K562 (cell line): ENCODE measurements at regions not wholly inside any gene's neighbourhood (a gene's known extent, or its start where the extent isn't known, plus 50 kb on each side); places are given as distances from the start of the nearest gene placed in this dataset.

Experiments used
- EZH2 ChIP-seq: IDR thresholded peaks from 2 replicates; pipeline ENCODE4 v1.6.1; 2012; ENCODE audit warnings: low read depth, mild to moderate bottlenecking, inconsistent platforms, low read length, borderline replicate concordance
- LARP7 ChIP-seq: fragments of 450-650 bp; IDR thresholded peaks from 2 replicates; pipeline ENCODE4 v1.6.1; 2016
- POLR2AphosphoS5 ChIP-seq: IDR thresholded peaks from 2 replicates; pipeline ENCODE4 v1.6.1; 2011; ENCODE audit warnings: mild to moderate bottlenecking, low read depth, low read length, moderate library complexity; ENCODE audit not compliant: control insufficient read depth, insufficient read depth
- ZKSCAN8 ChIP-seq: fragments of 200-800 bp; sonication (Bioruptor generic); IDR thresholded peaks from 2 replicates; pipeline ENCODE4 v1.6.1; 2016; ENCODE audit warnings: missing genetic modification characterization, missing compliant biosample characterization
- TF ChIP-seq, protein P1 (sequence below), 2 experiments: fragments of 450-650 bp; formaldehyde crosslinking in 1 of 2; IDR thresholded peaks; 2 replicates each; pipeline versions ENCODE4 v1.4.0 to v1.6.1; 2014 to 2020; ENCODE audit warnings: mild to moderate bottlenecking in 2 of 2, borderline replicate concordance in 1 of 2, low read depth in 1 of 2
- TF ChIP-seq, protein P2 (sequence below), 2 experiments: fragments of 450-650 bp; IDR thresholded peaks; 2 replicates each; pipeline ENCODE4 v1.6.1; 2018; ENCODE audit warnings: mild to moderate bottlenecking in 2 of 2, low read depth in 1 of 2; ENCODE audit not compliant: partially characterized antibody in 2 of 2
- TF ChIP-seq, protein P3 (sequence below), 3 experiments: IDR thresholded peaks in 2 of 3; conservative IDR thresholded peaks in 1 of 3; 2 replicates each; pipeline ENCODE4 v1.5.1; 2011 to 2012; ENCODE audit warnings: low read length in 3 of 3, mild to moderate bottlenecking in 3 of 3, control low read depth in 2 of 3, improper control_type of control experiment in 1 of 3, inconsistent platforms in 1 of 3, low read depth in 1 of 3, mixed read lengths in 1 of 3, moderate library complexity in 1 of 3; ENCODE audit not compliant: insufficient read depth in 2 of 3
- TF ChIP-seq, protein P4 (sequence below): fragments of 450-650 bp; conservative IDR thresholded peaks from 2 replicates; pipeline ENCODE4 v1.6.1; 2016; ENCODE audit warnings: missing genetic modification characterization, low read depth, mild to moderate bottlenecking, missing compliant biosample characterization, moderate library complexity

DNA sequence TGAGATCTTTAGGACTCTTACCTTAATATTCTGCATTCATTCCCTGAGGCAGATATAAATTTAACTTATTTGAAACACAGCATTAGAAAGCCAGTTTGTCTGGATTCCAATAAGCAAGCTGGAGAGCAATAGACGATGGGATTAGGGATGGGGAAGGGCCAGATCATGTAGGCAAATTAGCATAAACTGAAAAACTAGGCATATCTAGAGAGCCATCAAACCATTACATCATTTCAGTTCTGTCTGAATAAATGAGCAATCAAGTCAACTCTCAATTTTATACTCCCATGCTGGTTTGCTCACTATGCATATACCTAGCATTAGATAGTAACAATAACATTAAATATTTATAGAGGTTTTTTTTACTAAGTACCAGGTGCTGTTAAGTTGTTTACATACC, 583.6 kb upstream of the LRRN3 start:
- TF ChIP-seq, protein P1, sequence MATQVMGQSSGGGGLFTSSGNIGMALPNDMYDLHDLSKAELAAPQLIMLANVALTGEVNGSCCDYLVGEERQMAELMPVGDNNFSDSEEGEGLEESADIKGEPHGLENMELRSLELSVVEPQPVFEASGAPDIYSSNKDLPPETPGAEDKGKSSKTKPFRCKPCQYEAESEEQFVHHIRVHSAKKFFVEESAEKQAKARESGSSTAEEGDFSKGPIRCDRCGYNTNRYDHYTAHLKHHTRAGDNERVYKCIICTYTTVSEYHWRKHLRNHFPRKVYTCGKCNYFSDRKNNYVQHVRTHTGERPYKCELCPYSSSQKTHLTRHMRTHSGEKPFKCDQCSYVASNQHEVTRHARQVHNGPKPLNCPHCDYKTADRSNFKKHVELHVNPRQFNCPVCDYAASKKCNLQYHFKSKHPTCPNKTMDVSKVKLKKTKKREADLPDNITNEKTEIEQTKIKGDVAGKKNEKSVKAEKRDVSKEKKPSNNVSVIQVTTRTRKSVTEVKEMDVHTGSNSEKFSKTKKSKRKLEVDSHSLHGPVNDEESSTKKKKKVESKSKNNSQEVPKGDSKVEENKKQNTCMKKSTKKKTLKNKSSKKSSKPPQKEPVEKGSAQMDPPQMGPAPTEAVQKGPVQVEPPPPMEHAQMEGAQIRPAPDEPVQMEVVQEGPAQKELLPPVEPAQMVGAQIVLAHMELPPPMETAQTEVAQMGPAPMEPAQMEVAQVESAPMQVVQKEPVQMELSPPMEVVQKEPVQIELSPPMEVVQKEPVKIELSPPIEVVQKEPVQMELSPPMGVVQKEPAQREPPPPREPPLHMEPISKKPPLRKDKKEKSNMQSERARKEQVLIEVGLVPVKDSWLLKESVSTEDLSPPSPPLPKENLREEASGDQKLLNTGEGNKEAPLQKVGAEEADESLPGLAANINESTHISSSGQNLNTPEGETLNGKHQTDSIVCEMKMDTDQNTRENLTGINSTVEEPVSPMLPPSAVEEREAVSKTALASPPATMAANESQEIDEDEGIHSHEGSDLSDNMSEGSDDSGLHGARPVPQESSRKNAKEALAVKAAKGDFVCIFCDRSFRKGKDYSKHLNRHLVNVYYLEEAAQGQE (IDR thresholded peaks at IDR 0.05; ENCODE audit: borderline replicate concordance) = no peak
- TF ChIP-seq, protein P1 (CRISPR knock-in tag; IDR thresholded peaks at IDR 0.05; ENCODE audit: low read depth) = no peak
- TF ChIP-seq LARP7 = no peak
- TF ChIP-seq, protein P2, sequence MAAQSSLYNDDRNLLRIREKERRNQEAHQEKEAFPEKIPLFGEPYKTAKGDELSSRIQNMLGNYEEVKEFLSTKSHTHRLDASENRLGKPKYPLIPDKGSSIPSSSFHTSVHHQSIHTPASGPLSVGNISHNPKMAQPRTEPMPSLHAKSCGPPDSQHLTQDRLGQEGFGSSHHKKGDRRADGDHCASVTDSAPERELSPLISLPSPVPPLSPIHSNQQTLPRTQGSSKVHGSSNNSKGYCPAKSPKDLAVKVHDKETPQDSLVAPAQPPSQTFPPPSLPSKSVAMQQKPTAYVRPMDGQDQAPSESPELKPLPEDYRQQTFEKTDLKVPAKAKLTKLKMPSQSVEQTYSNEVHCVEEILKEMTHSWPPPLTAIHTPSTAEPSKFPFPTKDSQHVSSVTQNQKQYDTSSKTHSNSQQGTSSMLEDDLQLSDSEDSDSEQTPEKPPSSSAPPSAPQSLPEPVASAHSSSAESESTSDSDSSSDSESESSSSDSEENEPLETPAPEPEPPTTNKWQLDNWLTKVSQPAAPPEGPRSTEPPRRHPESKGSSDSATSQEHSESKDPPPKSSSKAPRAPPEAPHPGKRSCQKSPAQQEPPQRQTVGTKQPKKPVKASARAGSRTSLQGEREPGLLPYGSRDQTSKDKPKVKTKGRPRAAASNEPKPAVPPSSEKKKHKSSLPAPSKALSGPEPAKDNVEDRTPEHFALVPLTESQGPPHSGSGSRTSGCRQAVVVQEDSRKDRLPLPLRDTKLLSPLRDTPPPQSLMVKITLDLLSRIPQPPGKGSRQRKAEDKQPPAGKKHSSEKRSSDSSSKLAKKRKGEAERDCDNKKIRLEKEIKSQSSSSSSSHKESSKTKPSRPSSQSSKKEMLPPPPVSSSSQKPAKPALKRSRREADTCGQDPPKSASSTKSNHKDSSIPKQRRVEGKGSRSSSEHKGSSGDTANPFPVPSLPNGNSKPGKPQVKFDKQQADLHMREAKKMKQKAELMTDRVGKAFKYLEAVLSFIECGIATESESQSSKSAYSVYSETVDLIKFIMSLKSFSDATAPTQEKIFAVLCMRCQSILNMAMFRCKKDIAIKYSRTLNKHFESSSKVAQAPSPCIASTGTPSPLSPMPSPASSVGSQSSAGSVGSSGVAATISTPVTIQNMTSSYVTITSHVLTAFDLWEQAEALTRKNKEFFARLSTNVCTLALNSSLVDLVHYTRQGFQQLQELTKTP (IDR thresholded peaks at IDR 0.05; ENCODE audit: low read depth in 1 of 2, partially characterized antibody in 2 of 2) = no peak
- no peak for TF ChIP-seq POLR2AphosphoS5
- no peak for TF ChIP-seq ZKSCAN8
- TF ChIP-seq EZH2 = no peak
- TF ChIP-seq, protein P3, sequence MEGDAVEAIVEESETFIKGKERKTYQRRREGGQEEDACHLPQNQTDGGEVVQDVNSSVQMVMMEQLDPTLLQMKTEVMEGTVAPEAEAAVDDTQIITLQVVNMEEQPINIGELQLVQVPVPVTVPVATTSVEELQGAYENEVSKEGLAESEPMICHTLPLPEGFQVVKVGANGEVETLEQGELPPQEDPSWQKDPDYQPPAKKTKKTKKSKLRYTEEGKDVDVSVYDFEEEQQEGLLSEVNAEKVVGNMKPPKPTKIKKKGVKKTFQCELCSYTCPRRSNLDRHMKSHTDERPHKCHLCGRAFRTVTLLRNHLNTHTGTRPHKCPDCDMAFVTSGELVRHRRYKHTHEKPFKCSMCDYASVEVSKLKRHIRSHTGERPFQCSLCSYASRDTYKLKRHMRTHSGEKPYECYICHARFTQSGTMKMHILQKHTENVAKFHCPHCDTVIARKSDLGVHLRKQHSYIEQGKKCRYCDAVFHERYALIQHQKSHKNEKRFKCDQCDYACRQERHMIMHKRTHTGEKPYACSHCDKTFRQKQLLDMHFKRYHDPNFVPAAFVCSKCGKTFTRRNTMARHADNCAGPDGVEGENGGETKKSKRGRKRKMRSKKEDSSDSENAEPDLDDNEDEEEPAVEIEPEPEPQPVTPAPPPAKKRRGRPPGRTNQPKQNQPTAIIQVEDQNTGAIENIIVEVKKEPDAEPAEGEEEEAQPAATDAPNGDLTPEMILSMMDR (IDR thresholded peaks at IDR 0.05 in 2 of 3, conservative IDR thresholded peaks at IDR 0.05 in 1 of 3; ENCODE audit: insufficient read depth in 2 of 3, low read depth in 1 of 3, low read length in 3 of 3) = no peak
- TF ChIP-seq, protein P4, sequence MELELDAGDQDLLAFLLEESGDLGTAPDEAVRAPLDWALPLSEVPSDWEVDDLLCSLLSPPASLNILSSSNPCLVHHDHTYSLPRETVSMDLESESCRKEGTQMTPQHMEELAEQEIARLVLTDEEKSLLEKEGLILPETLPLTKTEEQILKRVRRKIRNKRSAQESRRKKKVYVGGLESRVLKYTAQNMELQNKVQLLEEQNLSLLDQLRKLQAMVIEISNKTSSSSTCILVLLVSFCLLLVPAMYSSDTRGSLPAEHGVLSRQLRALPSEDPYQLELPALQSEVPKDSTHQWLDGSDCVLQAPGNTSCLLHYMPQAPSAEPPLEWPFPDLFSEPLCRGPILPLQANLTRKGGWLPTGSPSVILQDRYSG (tag) = no peak
